Endothelial cell of umbilical vein (primary cell): ENCODE measurements at regions not wholly inside any gene's neighbourhood (a gene's known extent, or its start where the extent isn't known, plus 50 kb on each side); places are given as distances from the start of the nearest gene placed in this dataset.

Experiments
- BruUV-seq: library from RNA; stranded (reverse); fragments of 400-500 nt; replicated peaks from 2 replicates; lab custom pipeline; 2021; lab: Mats Ljungman, UMichigan
- CTCF ChIA-PET: fragments of 300-600, 350-600 bp; sonication (Branson Sonifier 250); formaldehyde crosslinking; loops from one replicate; lab custom pipeline; 2021; ENCODE audit warnings: antibody characterized with exemption, inconsistent platforms; lab: Charles Lee
- POLR2A ChIA-PET: fragments of 300-600, 350-600 bp; sonication (Branson Sonifier 250); formaldehyde crosslinking; loops from one replicate; lab custom pipeline; 2021; ENCODE audit warnings: antibody characterized with exemption, inconsistent platforms; lab: Charles Lee
- DNase-seq: peaks from one replicate; pipeline ENCODE4 v3.0.0-alpha.2; 2011; ENCODE audit warnings: low read depth, low spot score
- FAIRE-seq: peaks from 2 replicates; lab custom pipeline; 2011; peaks lifted over from hg19 to GRCh38; lab: Jason Lieb, UNC
- H2AFZ ChIP-seq: 2 replicates; pipeline ENCODE4 v1.6.0; 2012; ENCODE audit warnings: low read depth, low read length, control low read depth, inconsistent platforms
- H3K27ac ChIP-seq: 2 replicates; pipeline ENCODE4 v1.5.1; 2011; ENCODE audit warnings: low read depth, mild to moderate bottlenecking, control low read depth, low read length, moderate library complexity; ENCODE audit not compliant: insufficient read depth
- H3K27me3 ChIP-seq, 2 experiments: 2 replicates each; pipeline versions ENCODE4 v1.6.0 to v1.6.1; 2011; ENCODE audit warnings: low read length in 2 of 2, mixed read lengths in 1 of 2; ENCODE audit not compliant: control insufficient read depth in 2 of 2, insufficient read depth in 2 of 2
- H3K36me3 ChIP-seq, 2 experiments: 2 replicates in 1 of 2; 3 replicates in 1 of 2; pipeline ENCODE4 v1.5.1; 2011; ENCODE audit warnings: low read length in 2 of 2, mild to moderate bottlenecking in 1 of 2, moderate library complexity in 1 of 2; ENCODE audit not compliant: control insufficient read depth in 2 of 2, insufficient read depth in 2 of 2; ENCODE audit errors: extremely low read depth in 1 of 2
- H3K4me1 ChIP-seq: 3 replicates; pipeline ENCODE4 v1.5.1; 2011; ENCODE audit warnings: mild to moderate bottlenecking, low read length; ENCODE audit not compliant: control insufficient read depth, insufficient read depth; ENCODE audit errors: extremely low read depth
- H3K4me2 ChIP-seq: 2 replicates; pipeline ENCODE4 v1.6.1; 2011; ENCODE audit warnings: low read length, control low read depth, mixed read lengths; ENCODE audit not compliant: insufficient read depth
- H3K4me3 ChIP-seq, 3 experiments: fragments of 200-600 bp in 1 of 3; sonication (generic), shearing (Covaris generic) in 1 of 3; replicated peaks in 1 of 3; 2 replicates each; pipeline ENCODE4 v1.5.1; 2011 to 2016; ENCODE audit warnings: control low read depth in 3 of 3, low read length in 3 of 3, mild to moderate bottlenecking in 2 of 3, inconsistent platforms in 1 of 3, low read depth in 1 of 3, moderate library complexity in 1 of 3; ENCODE audit not compliant: insufficient read depth in 1 of 3
- H3K79me2 ChIP-seq: 2 replicates; pipeline ENCODE4 v1.6.0; 2012; ENCODE audit warnings: low read length, inconsistent platforms; ENCODE audit not compliant: control insufficient read depth, insufficient read depth
- H3K9ac ChIP-seq: replicated peaks from 2 replicates; pipeline ENCODE3; 2011; ENCODE audit warnings: low read length, control low read depth; ENCODE audit not compliant: insufficient read depth; ENCODE audit errors: extremely low read depth
- H3K9me1 ChIP-seq: replicated peaks from 3 replicates; pipeline ENCODE4 v1.6.0; 2011; ENCODE audit warnings: mild to moderate bottlenecking, low read length; ENCODE audit not compliant: control insufficient read depth, insufficient read depth; ENCODE audit errors: extremely low read depth
- H3K9me3 ChIP-seq: replicated peaks from 2 replicates; pipeline ENCODE4 v1.5.1; 2012; ENCODE audit warnings: low read length, inconsistent platforms; ENCODE audit not compliant: control insufficient read depth, insufficient read depth
- H4K20me1 ChIP-seq: replicated peaks from 2 replicates; pipeline ENCODE3; 2011; ENCODE audit warnings: mild to moderate bottlenecking, low read length; ENCODE audit not compliant: control insufficient read depth, insufficient read depth; ENCODE audit errors: extremely low read depth
- EZH2 ChIP-seq: IDR thresholded peaks from 2 replicates; pipeline ENCODE4 v1.6.1; 2012; ENCODE audit warnings: borderline replicate concordance, low read depth, mild to moderate bottlenecking, moderate library complexity, low read length, inconsistent platforms; ENCODE audit not compliant: severe bottlenecking
- FOS ChIP-seq: IDR thresholded peaks from 2 replicates; pipeline ENCODE4 v1.6.1; 2011; ENCODE audit warnings: mild to moderate bottlenecking, low read length, moderate library complexity, borderline replicate concordance; ENCODE audit not compliant: insufficient read depth
- GATA2 ChIP-seq: IDR thresholded peaks from 2 replicates; pipeline ENCODE4 v1.7.0; 2011; ENCODE audit warnings: low read depth, mild to moderate bottlenecking, moderate library complexity, mixed read lengths, low read length; ENCODE audit not compliant: insufficient read length, insufficient read depth
- JUN ChIP-seq: IDR thresholded peaks from 2 replicates; pipeline ENCODE4 v1.6.1; 2011; ENCODE audit warnings: borderline replicate concordance, low read depth; ENCODE audit not compliant: insufficient read length, insufficient read depth
- POLR2A ChIP-seq: IDR thresholded peaks from 2 replicates; pipeline ENCODE4 v1.6.1; 2012; ENCODE audit warnings: low read depth, mild to moderate bottlenecking, control low read depth, low read length
- POLR2AphosphoS5 ChIP-seq: IDR thresholded peaks from 2 replicates; pipeline ENCODE4 v1.6.1; 2012; ENCODE audit warnings: low read depth, mild to moderate bottlenecking, control low read depth, low read length, moderate library complexity; ENCODE audit not compliant: insufficient read depth
- dilution Hi-C: fragments of 300-500 bp; cut with MboI; formaldehyde crosslinking; loops from one replicate; pipeline ENCODE4 v1.15.0; 2019; ENCODE audit warnings: low sequenced_read_pairs; ENCODE audit not compliant: extremely low pct_ligation_motif_present
- intact Hi-C: fragments of 100-400 bp; cut with micrococcal nuclease; formaldehyde crosslinking; loops from one replicate; pipeline ENCODE4 v1.10.0; 2022
- TF ChIP-seq, protein P1 (sequence below), 2 donors: IDR thresholded peaks; 1 replicate in 1 of 2; 2 replicates in 1 of 2; pipeline ENCODE4 v1.5.1; 2011; ENCODE audit warnings: low read length in 2 of 2, mild to moderate bottlenecking in 2 of 2, moderate library complexity in 2 of 2, control low read depth in 1 of 2, inconsistent platforms in 1 of 2, low read depth in 1 of 2; ENCODE audit not compliant: insufficient read depth in 1 of 2; ENCODE audit errors: extremely low read depth in 1 of 2

GRCh38 chr9:134993996-134994720 is 76.4 kb upstream of the FCN1 start:
- POLR2A ChIA-PET = no interaction called here
- no TSS peak for BruUV-seq
- dilution Hi-C loops = no loop called here

More at GRCh38 chr9:134993996-134994720, 76.4 kb upstream of the FCN1 start:
- intact Hi-C loops = no loop called here
- H3K4me2 ChIP-seq = no peak overlapping the region
- no peak overlapping the region for H3K9ac ChIP-seq
- H3K4me3 ChIP-seq = no peak overlapping the region
- H3K79me2 ChIP-seq = no peaks in the 10 kb centered on the region
- H3K9me3 ChIP-seq = no peaks in the 10 kb centered on the region
- no peaks in the 10 kb centered on the region for H3K9me1 ChIP-seq
- no peak overlapping the region for H2AFZ ChIP-seq
- no peaks in the 10 kb centered on the region for H3K27me3 ChIP-seq
- H4K20me1 ChIP-seq = no peaks in the 10 kb centered on the region
- CTCF ChIA-PET = no interaction called here
- DNase-seq (no peak), FAIRE-seq (no peak)
- TF ChIP-seq EZH2 (no peak), POLR2AphosphoS5 (no peak), GATA2 (no peak), POLR2A (no peak), JUN (no peak), FOS (no peak)
- TF ChIP-seq, protein P1, sequence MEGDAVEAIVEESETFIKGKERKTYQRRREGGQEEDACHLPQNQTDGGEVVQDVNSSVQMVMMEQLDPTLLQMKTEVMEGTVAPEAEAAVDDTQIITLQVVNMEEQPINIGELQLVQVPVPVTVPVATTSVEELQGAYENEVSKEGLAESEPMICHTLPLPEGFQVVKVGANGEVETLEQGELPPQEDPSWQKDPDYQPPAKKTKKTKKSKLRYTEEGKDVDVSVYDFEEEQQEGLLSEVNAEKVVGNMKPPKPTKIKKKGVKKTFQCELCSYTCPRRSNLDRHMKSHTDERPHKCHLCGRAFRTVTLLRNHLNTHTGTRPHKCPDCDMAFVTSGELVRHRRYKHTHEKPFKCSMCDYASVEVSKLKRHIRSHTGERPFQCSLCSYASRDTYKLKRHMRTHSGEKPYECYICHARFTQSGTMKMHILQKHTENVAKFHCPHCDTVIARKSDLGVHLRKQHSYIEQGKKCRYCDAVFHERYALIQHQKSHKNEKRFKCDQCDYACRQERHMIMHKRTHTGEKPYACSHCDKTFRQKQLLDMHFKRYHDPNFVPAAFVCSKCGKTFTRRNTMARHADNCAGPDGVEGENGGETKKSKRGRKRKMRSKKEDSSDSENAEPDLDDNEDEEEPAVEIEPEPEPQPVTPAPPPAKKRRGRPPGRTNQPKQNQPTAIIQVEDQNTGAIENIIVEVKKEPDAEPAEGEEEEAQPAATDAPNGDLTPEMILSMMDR (IDR thresholded peaks at IDR 0.05; ENCODE audit: extremely low read depth in 1 of 2, insufficient read depth in 1 of 2, low read depth in 1 of 2, low read length in 2 of 2) = no peak
- no peaks in the 10 kb centered on the region for H3K36me3 ChIP-seq
- no peaks in the 10 kb centered on the region for H3K4me1 ChIP-seq
- no peak overlapping the region for H3K27ac ChIP-seq
